ENCODE measurements at regions not wholly inside any gene's neighbourhood (a gene's known extent, or its start where the extent isn't known, plus 50 kb on each side); places are given as distances from the start of the nearest gene placed in this dataset.
"Not testable (repeated sequence)": the region's sequence is repeated elsewhere in the genome, so short reads cannot be mapped to it uniquely, and the experiment has no call there.

- no peak for DNase-seq (ENCODE audit: extremely low read depth in 1 of 2, low read depth in 1 of 2)
Measured at GRCh38 chr2:66186537-66186936, 248.4 kb upstream of the MEIS1 start.

- no peak for DNase-seq (ENCODE audit: extremely low read depth in 1 of 2, low read depth in 1 of 2)
Measured at GRCh38 chr2:66185497-66186054, 249.3 kb upstream of the MEIS1 start.

DNA sequence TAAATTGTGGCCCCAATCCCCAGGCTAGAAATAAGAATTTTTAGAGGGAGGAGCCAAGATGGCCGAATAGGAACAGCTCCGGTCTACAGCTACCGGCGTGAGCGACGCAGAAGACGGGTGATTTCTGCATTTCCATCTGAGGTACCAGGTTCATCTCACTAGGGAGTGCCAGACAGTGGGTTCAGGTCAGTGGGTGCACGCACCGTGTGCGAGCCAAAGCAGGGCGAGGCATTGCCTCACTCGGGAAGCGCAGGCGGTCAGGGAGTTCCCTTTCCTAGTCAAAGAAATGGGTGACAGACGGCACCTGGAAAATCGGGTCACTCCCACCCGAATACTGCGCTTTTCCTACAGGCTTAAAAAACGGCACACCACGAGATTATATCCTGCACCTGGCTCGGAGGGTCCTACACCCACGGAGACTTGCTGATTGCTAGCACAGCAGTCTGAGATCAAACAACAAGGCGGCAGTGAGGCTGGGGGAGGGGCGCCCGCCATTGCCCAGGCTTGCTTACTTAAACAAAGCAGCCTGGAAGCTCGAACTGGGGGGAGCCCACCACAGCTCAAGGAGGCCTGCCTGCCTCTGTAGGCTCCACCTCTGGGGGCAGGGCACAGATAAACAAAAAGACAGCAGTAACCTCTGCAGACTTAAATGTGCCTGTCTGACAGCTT lies 257.7 kb upstream of the MEIS1 start:
- not testable (repeated sequence) for DNase-seq (ENCODE audit: extremely low read depth in 1 of 2, low read depth in 1 of 2)

DNA sequence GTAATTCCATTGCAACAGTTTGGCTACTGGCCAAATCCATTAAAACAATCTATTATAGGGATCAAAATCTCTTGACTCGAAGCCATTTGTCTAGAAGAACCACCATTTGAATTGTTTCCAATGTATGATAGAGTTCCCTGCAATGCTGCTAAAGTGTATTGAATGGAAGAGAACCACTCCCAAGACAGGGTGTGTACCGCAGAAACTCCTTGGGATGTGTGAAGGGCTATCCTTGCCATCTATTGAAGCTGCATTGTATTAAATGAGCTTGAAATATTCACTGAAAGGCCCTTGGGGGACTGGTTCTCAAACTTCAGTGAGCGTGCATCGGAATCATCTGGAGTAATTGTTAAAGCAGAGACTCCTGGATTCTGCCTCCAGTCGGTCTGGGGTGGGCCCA lies 260.4 kb upstream of the MEIS1 start:
- DNase-seq (ENCODE audit: extremely low read depth in 1 of 2, low read depth in 1 of 2) = no peak

- no peak for DNase-seq (ENCODE audit: extremely low read depth in 1 of 2, low read depth in 1 of 2)
Measured at GRCh38 chr2:66173645-66174044, 261.3 kb upstream of the MEIS1 start.

DNA sequence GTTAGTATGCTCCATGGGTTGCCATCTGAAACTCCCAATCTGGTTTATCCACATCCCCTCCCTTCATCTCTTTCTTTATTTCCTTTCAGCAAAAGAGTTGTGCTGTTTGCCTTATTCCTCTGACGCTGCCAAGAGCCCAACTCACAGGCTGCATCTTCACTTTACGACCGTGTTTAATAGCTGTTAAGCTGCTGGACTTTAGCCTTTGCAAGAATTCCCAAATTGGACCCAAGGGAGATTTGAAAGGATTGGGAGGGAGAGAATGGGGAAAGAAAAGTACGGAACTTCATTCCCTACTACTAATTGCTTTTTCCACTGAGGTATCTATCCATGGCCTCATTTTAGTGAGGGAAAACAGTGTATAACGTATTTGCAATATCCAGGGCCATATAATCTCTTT lies 263.4 kb upstream of the MEIS1 start:
- no peak for DNase-seq (ENCODE audit: extremely low read depth in 1 of 2, low read depth in 1 of 2)

DNA sequence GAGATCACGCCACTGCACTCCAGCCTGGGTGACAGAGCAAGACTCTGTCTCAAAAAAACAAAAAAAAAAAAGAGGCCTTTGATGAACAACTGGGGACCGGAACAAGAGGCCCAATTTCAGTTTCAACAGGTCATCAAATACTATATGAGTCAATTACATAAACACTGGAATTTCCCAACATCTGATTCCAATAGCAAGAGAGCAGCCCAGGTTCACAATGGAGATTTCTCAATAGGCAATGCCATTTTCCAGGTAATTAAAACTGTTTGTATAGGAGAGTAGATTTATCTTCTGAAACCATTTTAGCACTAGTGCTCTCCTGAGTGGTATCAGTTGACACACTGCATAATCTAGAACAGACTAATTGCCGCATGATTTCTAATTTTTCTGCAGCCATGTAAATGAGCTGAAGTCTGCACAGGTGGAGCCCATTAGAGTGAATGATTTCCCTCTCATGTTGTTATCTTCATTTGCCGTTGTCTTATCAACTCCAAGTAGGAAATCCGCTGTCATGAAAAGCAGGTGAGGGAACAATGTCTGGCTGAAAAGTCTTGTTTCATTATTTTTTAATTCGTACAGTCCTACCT lies 264.1 kb upstream of the MEIS1 start:
- no peak for DNase-seq (ENCODE audit: extremely low read depth in 1 of 2, low read depth in 1 of 2)

DNA sequence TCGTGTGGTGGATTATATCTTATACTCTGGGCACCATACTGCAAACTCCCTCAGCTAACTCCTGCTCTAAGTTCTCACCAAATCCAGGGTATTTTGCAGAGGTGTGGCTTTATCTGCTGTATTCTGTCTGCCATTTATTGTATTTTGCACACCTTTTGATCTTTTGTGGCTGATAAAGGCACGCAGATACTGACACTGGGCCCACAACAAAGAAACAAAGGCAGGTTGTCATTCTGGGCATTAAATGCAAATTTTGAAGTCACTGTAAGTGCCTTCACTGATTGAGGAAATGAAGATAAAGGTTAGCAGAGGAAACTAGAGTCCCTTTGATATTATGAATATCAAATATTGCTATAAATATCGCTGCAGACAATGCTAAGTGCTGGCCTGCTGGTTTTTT lies 265.8 kb upstream of the MEIS1 start:
- DNase-seq (ENCODE audit: extremely low read depth in 1 of 2, low read depth in 1 of 2) = no peak

DNA sequence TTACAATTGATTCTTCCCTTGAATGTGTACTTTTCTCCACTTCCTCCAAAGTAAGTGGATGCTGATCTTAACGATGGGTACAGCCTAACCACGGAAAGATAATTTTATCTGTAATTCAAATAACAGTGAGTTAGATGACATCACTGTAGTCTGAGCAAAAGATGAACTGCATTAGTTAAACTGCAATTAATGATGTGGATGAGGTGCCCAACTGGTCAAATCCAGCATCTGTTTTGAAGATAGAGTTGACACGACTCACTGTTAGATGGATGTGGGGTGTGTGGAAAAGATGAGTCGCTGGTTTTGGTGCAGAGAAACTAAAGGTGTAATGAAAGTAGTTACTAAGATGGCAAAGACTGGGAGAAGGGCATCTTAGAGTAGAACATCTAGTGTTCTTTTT lies 270.5 kb upstream of the MEIS1 start:
- DNase-seq (ENCODE audit: extremely low read depth in 1 of 2, low read depth in 1 of 2) = no peak

GRCh38 chr2:66156171-66156570 lies 278.8 kb upstream of the MEIS1 start:
- DNase-seq (ENCODE audit: extremely low read depth in 1 of 2, low read depth in 1 of 2) = no peak

- no peak for DNase-seq (ENCODE audit: extremely low read depth in 1 of 2, low read depth in 1 of 2)
Measured at GRCh38 chr2:66153941-66154340, 281.0 kb upstream of the MEIS1 start.

GRCh38 chr2:66145490-66145889 lies 289.4 kb upstream of the MEIS1 start:
- no peak for DNase-seq (ENCODE audit: extremely low read depth in 1 of 2, low read depth in 1 of 2)

DNA sequence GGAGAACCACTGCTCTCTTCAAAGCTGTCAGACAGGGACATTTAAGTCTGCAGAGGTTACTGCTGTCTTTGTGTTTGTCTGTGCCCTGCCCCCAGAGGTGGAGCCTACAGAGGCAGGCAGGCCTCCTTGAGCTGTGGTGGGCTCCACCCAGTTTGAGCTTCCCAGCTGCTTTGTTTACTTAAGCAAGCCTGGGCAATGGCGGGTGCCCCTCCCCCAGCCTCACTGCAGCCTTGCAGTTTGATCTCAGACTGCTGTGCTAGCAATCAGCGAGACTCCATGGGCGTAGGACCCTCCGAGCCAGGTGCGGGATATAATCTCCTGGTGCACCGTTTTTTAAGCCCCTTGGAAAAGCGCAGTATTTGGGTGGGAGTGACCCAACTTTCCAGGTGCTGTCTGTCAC lies 290.6 kb upstream of the MEIS1 start:
- DNase-seq (ENCODE audit: extremely low read depth in 1 of 2, low read depth in 1 of 2) = not testable (repeated sequence)

DNA sequence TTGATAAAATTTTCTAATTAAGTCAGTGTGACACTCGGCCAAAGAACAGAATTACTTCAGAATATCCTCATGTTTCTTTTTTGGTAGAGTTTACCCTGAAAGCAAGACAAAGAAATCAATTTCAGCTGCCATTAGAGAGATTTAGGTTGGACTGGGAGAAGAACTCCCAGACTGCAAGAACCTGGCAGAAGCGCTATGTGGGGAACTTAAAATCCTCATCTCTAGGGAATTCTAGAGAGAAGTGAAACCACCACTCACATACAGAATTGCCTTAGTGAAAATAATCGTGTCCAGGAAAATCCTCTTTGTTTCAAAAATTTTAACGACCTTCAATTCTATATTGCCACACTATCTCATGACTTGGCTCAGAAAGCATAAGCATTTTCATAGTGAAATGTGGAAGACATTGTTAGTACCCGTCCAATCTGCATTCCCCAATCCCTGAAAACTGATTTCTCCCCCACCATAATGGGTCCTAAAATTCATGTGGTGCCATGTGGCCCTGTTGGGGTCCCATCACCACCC lies 297.3 kb upstream of the MEIS1 start:
- DNase-seq (ENCODE audit: extremely low read depth in 1 of 2, low read depth in 1 of 2) = no peak

- no peak for DNase-seq (ENCODE audit: extremely low read depth in 1 of 2, low read depth in 1 of 2)
Measured at GRCh38 chr2:66134138-66134701, 300.7 kb upstream of the MEIS1 start.

DNA sequence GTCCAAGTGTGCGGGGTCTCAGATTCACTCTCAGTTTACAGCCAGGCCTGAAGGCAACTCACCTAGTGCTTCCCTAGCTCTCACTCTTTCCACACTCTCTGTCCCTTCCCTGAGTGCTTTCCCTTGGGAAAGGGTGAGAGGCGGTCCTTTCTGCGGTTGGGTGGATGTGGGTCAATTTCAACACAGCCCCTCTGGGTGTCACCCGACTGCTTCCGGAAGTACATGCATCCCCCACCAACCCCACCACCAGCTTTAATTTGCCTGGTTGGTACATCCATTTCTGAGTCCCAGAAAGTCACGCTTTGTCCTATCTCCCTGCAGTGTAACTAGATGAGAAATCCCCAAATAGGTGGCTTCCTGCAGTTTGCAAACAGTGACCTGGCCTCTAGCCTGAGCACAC lies 307.3 kb upstream of the MEIS1 start:
- DNase-seq (ENCODE audit: extremely low read depth in 1 of 2, low read depth in 1 of 2) = no peak

GRCh38 chr2:66127061-66127460 lies 307.9 kb upstream of the MEIS1 start:
- no peak for DNase-seq (ENCODE audit: extremely low read depth in 1 of 2, low read depth in 1 of 2)

DNA sequence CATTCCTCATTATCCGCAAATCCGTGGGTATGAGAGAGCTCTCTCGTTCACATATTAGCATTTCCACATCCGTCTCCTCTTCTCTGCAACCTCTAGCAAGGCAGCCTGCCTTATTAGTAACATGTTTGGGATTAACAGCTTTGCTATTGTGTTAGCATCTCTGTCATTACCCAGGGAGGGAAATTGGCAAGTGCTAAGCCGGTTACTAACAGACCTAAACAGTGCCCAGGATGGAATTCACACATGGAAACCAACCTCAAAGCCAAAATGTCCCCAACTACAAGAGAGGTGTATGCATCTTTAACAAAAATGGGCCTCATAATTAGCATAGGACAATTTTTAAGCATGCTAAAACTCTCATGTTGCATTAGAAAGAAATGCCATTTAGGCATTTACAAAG lies 309.0 kb upstream of the MEIS1 start:
- DNase-seq (ENCODE audit: extremely low read depth in 1 of 2, low read depth in 1 of 2) = no peak

- no peak for DNase-seq (ENCODE audit: extremely low read depth in 1 of 2, low read depth in 1 of 2)
Measured at GRCh38 chr2:66122516-66122915, 312.4 kb upstream of the MEIS1 start.

DNA sequence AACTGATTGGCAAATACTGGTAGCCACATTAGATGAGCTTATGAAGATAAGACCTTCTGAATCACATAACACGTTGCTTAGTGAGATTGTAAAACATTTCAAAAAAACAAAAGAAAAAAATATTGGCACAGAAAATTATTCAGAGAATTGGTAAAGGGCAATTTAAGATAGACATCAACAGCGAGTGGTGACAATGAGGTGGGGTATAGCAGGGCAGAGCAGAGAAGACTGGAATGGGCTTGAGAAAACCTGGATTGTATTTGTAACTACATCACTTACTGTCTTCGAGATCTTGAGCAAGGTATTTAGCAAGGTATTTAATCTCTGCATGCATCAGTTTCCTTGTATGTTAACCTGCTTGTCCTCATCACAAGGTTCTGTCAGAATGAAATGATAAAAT lies 313.0 kb upstream of the MEIS1 start:
- DNase-seq (ENCODE audit: extremely low read depth in 1 of 2, low read depth in 1 of 2) = no peak

DNA sequence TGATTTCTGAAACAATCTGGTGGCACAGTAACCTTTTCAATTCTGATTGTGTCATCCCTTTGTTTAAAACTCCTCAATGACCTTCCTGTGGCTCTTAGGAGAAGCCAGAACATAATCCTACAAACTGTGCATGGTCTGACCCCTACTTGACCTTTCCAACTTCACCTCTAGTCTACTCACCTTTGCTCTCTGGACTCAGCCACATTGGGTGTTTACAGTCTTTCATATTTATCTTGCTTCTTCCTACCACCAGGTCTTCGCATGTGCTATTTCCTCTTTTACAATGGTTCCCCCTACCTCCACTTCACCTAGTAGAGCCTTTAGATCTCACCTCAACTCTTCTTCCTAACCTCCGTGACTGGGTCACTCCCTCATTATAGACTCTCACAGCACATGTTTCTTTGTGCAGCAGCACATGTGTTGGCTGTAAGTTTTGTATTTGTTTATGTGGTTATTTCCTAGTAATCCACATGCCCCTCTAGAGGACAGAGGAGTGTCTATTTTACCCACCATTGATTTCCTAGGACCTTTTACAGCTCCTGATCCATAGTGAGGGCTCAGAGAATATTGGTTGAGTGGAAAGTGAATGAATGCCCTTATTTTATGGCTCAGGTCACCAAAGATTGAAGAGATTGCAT lies 320.8 kb upstream of the MEIS1 start:
- DNase-seq (ENCODE audit: extremely low read depth in 1 of 2, low read depth in 1 of 2) = no peak

DNA sequence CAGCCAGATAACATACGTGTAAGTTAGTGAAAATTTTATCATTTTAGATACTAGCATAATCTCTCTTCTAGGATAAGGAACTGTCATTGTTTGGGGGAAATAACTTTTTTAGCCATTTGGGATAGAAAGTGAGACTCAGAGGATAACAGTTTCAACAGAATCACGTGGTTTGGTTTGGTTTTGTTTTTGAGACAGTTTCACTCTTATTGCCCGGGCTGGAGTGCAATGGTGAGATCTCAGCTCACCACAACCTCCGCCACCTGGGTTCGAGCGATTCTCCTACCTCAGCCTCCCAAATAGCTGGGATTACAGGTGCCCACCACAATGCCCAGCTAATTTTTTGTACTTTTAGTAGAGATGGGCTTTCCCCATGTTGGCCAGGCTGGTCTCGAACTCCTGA lies 323.2 kb upstream of the MEIS1 start:
- no peak for DNase-seq (ENCODE audit: extremely low read depth in 1 of 2, low read depth in 1 of 2)
